GM12874 (cell line): ENCODE measurements at regions not wholly inside any gene's neighbourhood (a gene's known extent, or its start where the extent isn't known, plus 50 kb on each side); places are given as distances from the start of the nearest gene placed in this dataset.

Experiments
- TF ChIP-seq, protein P1 (sequence below): IDR thresholded peaks from 2 replicates; pipeline ENCODE4 v1.5.1; 2011; ENCODE audit warnings: low read depth, mild to moderate bottlenecking, control low read depth, low read length, moderate library complexity; ENCODE audit not compliant: insufficient read depth

DNA sequence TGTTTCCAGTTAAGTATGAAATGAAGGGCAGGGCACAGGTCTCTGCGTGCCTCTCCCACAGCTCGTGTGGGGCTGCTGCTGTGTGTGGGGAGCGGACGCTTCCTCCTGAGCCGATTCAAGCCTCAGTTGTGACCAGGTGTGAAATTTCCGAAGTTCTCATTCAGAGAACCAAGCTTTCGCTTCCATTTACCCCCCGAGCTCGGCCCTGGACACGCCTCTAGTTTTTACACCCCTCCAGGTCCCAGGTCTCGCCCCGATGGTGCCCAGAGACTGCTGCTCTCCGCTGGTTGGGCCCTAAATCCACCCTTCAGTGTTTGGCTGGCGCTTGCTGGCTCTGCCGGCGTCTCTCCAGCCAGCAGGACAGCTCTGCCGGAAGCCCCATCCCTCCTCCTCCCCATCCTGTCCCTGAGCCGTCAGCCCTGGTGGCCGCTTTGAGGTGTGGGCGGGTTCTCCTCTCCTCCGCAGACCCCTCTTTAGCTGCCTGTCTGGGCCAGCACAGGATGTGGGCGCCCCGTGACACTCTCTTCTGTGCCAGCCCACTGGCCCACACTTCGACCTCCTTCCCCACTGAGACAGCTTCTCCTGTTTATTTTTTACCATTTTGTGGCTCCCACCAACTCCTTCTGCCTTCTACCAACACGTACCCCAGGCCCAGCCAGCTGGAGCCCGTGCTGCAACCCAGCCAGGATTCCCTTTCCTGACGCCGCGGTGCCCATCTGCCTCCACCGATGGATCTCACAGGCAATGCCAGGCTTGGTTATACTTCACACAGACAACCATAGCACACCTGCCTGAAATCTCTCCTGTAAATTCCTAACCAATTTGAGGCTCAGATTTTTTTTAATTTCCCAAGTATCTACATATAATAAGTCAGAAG is 142.8 kb downstream of the DLL1 start:
- TF ChIP-seq, protein P1, sequence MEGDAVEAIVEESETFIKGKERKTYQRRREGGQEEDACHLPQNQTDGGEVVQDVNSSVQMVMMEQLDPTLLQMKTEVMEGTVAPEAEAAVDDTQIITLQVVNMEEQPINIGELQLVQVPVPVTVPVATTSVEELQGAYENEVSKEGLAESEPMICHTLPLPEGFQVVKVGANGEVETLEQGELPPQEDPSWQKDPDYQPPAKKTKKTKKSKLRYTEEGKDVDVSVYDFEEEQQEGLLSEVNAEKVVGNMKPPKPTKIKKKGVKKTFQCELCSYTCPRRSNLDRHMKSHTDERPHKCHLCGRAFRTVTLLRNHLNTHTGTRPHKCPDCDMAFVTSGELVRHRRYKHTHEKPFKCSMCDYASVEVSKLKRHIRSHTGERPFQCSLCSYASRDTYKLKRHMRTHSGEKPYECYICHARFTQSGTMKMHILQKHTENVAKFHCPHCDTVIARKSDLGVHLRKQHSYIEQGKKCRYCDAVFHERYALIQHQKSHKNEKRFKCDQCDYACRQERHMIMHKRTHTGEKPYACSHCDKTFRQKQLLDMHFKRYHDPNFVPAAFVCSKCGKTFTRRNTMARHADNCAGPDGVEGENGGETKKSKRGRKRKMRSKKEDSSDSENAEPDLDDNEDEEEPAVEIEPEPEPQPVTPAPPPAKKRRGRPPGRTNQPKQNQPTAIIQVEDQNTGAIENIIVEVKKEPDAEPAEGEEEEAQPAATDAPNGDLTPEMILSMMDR, result no peak

DNA sequence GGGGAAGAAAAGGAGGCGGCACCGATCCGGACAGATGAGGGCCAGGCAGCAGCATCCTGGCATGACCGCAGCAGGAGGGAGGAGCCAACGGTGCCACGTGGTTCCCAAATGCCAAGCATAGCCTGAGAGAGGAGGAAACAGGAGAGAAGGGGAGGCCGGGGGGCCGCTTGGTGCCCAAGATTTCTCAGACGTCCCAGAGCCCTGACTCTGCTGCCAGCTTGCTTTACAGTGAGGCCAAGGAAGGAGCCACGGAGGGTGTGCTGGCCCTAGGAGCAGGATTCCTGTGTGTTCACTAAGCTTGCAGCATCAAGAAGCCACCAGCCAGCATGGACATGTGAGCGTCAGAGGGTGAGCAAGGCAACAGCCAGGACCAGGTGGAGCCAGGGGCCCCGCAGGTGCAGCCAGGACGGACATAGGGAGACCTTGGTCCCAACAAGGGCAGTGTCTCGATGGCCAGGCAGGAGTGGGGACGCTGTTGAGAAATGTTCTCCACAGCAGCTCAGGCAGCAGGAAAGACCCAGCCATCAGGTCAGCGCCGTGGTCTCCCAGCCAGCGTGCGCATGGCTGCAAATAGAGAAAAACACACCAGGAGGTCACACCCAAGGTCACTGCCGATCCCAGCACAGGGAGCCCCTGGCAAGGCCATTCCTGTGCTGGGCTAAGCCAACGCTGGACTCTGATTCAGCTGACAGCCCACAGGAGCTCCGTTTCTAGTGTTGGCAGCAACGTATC is 143.7 kb downstream of the DLL1 start:
- TF ChIP-seq, protein P1, result no peak

DNA sequence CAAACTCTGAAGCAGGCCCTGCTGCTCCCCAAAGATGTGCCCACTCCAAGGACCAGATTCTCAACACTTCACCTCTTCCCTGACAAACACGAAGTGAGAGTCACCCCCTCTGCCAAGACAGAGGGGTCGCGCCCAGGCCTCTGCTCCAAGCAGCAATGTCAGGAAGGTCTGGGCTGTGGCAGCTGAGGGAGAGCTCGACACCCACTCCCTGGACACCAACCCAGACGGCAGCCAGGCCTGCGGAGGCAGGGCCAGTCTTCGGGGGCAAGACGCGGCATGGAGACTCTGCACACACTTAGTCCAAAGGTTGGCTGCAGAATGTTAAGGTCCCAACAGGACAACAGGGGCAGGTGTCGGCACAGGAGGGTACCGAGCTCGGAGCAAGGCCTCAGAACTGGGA is 144.2 kb downstream of the DLL1 start:
- TF ChIP-seq, protein P1, result no peak

DNA sequence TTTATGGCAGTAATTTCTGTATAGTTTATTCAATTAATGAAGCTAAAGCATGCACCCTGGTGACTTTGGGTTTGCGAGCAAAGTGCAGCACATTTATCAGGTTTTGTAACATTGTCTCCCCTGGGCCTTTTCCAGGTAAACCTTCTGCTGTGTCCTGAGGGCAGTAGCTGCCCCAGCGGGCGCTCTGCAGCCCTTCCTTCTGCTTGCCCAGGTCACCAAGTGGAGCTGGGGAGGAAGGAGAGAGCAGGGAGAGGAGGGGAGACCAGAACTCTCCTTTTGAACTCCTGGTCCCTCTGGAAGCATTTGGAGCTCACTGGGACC is 145.6 kb downstream of the DLL1 start:
- TF ChIP-seq, protein P1, result no peak

DNA sequence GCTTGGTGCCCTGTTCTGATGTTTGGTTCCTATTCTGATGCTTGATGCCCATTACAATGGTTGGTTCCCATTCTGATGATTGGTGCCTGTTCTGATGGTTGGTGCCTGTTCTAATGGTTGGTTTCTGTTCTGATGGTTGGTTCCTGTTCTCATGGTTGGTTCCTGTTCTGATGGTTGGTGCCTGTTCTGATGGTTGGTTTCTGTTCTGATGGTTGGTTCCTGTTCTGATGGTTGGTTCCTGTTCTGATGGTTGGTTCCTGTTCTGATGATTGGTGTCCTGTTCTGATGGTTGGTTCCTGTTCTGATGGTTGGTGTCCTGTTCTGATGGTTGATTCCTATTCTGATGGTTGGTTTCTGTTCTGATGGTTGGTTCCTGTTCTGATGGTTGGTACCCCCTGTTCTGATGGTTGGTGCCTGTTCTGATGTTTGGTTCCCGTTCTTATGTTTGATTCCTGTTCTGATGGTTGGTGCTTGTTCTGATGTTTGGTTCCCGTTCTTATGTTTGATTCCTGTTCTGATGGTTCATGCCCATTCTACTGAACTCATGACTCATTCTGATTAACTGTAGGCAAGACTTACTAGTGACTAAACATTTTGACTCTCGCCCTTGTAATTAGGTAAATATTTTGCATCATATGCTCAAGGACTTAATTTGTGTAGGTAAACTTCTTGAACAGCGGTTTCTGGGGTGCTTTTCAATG is 146.2 kb downstream of the DLL1 start:
- TF ChIP-seq, protein P1, result no peak

DNA sequence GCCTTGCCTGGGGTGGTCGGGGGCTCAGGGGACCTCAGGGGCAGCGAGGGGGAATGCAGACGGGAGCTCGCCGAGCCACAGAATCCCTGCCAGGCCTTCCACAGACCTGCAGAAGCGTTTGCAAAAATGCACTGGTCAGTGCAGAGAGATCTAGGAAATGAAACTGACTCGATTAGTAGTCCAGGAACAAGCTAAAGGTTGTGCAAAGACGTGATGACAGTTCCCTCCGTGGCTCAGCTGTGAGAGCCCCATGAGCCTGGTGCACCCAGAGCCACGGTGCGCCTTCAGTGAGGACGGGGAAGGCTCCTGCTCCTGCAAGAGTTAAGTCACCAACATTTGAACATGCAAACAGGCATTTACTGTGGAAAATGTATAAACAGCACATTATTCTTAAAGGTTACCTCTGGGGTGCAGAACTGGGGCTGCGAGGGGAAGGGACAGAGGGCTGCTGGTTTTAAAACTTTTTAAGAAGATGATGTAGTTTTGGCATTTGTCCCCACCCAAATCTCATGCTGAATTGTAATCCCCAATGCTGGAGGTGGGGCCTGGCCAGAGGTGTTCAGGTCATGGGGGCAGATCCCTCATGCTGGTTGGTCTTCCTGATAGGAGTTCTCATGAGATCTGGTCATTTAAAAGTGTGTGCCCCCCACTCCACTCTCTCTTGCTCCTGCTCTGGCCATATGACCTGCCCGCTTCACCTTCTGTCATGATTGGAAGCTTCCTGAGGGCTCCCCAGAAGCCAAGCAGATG is 147.3 kb downstream of the DLL1 start:
- TF ChIP-seq, protein P1, result no peak

DNA sequence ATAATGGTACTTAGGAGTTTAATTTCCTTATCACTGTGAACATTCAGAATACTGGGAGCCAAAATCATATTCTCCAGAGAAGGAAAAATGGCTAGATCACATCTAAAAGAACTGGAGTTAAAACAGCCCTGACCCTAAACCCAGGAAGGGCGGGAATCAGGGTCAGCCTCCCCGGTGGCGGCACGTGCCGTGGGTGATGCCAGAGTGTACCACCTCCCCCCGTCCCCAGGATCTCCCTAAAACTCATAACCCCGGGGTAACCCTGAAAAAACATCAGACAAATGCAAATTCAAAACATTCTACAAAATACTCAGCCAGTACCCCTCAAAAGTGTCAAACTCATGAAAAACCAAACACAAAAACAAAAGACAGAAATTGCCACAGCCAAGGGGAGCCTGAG is 148.3 kb downstream of the DLL1 start:
- TF ChIP-seq, protein P1, result no peak
